ENCODE measurements at regions not wholly inside any gene's neighbourhood (a gene's known extent, or its start where the extent isn't known, plus 50 kb on each side); places are given as distances from the start of the nearest gene placed in this dataset.

DNA sequence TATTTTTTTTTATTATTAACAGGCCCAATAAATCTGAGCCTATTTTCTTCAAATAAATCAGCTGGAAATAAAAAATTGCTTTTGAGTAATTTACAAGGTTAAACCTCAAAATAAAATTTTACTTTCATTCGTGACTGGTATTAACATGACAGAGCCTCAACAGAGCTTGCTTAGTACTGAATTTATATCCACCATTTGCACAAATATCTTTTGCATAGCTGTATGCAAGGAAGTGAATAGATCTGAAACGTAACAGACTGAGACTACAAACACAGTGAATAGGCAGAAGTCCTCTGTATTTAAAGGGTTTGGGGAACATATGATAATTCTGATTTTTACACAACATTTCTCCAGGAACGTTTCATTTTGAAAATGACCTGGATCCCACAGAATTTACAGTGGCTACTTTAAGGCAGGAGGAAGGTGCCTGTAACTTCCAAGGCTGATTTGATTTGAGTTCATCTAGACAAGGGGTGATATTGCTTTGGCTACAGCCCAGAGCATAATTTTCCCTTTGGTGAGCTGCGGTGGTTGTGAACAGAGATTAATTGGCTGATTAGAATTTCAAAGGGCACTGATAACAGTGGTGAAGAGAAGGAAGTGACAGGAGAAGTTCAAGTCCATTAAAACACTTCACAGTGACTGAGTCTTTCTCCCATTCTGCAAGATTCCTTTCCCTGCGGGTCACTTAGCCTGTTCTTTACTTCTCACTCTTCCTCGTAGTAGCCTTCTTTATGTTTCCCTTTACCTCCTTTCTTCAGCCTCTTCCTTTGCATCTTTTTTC, 121.2 kb upstream of the SASH1 start:
- no peak for DNase-seq

DNA sequence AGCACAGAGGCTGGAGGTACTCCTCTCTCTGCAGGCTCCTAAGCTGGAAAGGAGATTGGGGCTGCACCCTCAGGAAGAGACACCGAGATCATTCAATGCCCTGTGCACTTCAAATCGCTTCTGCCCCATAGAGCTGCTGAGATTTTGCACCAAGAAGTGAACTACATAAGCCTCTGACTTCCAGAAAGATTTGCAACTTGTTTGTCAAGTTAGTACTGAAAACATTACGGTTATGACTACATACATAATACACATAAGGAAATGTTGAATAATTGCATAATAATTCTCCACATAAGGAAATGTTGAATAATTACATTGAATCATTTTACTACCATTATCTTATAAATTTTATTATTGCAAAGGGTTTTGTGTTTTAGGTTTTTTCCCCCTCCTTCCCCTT, 120.3 kb upstream of the SASH1 start:
- DNase-seq: no peak

DNA sequence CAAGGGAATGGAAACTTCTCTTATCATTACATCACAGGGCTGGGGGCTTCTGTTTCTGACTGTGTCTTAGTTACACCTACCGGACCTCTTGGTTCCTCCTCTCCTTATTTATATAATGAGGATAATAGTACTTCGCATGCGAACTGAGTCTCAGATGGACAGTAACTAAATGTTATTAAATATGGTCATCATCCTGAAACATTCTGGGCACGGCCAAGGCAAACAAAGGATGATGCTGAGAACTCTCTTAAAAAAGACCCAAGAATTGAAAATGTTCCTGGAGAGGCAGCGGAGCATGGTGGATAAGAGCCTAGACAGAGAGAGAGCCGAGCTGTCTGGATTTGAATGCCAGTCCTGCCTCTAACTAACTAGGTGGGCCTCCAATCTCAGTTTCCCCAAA, 119.8 kb upstream of the SASH1 start:
- DNase-seq: no peak

DNA sequence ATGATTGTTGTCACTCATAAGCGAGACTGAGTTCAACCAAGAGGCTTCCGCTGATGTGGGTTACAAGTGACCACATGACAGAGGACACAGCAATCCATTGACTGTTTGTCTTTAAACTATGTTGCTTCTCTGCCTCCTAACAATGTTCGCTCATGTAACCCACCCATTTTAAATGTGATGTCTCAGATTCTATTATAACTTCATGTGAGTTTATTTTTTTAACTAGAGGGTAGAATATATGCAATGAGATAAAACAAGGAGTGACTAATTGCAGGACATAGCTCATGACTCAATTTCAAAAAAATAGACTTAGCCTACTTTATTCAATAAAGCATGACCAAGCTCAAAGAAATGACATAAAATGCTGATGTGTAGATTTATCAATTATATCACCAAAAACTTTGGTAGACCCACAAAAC, 119.2 kb upstream of the SASH1 start:
- DNase-seq: no peak

DNA sequence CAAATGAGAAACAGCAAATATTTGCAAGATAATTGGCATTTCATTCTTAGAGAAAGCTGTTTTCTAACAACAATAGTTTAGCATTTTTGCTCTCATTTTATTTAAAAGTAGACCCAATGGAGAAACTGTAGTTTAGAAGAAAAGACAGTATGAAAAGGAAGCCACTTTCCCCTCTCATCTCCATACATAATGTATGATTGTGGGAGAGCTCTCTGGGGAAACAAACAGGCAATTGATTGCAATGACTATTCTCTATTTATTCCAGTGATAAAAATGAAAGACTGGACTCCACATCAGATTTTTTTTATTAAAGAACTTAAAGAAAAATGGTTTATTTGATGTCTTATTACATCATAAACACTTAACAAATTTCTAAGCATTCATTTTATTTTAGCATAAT, 116.8 kb upstream of the SASH1 start:
- DNase-seq: no peak

DNA sequence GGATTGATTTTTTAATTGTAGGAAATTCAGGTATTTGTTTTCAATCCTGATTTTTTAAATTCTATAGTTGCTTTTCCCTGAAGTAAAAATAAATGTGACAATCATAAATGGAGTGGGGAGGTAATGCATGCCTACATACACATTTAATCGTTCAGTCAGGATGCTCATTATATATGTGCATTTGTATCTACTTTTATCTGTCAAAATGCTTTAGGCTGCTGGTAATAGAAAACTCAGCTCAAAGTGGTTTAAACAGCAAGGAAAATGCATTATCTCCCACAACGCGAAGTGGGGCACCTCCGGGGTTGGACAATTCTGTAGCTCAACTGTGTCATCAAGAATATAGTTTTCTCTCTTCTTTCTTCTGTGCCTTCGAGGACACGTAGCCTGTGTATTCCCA, 116.4 kb upstream of the SASH1 start:
- no peak for DNase-seq

DNA sequence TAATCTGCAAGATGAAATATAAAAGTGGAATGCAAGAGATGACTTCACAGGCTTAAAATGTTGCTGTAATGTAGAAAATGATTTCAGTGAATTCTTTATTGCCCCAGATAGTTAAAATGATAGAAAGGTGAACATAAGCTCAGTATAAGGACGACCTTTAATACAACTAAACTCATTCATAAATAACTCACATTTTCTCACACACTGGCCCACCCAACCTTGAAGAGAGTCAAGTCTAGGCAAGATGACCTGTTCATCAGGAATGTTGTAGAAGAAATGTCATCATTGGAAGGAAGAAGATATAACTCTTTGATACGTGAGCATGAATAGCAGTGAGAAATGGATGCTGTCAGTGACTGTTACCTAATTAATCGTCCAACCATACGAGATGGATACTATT, 111.1 kb upstream of the SASH1 start:
- DNase-seq: no peak

DNA sequence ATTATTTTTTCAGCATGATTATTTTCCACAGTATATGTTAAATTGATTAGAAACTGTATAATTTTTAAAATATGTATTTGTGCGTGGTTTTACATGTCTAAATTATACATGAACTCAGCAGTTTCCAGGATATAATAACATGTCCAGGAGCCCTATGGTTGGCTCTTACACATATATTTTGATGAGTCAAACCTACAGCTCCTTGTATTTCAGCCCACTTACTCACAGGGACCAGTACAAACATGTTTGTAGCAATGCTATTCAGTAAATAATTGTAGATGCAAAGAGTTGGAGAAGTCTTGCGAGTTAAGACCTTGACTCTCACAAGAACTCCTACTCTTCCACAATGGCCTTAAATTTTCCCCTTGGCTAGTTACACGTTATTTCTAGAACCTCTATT, 107.2 kb upstream of the SASH1 start:
- DNase-seq: no peak

DNA sequence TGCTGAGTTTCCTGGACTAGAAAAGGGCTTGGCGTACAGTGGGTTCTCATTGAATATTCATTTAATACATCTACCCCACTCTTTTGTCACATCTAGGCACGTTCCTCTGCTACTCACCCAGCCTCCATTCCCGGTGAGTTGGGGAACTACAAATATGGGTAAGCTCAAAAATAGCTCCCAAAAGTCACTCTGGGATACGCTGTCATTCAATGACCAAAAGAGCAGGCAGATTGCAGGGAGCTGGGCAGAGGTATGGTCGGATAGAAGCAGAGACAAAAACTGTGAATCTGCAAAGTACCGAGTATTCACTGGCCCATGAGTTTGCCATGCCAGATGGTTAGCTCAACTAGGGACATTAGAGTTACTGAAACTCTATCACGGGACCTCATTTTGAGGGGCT, 103.9 kb upstream of the SASH1 start:
- no peak for DNase-seq

DNA sequence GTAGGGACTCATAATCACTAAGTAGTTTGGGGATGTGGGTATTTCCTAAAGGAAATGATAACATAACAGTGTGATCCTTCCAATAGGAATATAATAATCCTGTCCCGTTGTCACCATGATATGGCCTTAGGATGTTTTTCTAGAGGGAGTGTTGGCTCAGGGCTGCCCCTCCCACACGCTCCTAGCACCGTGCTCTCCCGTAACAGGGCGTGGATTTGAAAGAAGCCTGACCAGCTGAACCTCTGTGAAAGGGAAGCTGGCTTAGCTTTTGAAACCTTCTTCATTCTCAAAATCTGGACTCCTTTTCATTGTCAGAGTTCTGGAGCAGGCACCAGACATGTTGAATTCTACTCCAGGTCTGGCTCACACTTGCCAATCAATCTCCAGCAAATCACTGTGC, 103.4 kb upstream of the SASH1 start:
- no peak for DNase-seq

DNA sequence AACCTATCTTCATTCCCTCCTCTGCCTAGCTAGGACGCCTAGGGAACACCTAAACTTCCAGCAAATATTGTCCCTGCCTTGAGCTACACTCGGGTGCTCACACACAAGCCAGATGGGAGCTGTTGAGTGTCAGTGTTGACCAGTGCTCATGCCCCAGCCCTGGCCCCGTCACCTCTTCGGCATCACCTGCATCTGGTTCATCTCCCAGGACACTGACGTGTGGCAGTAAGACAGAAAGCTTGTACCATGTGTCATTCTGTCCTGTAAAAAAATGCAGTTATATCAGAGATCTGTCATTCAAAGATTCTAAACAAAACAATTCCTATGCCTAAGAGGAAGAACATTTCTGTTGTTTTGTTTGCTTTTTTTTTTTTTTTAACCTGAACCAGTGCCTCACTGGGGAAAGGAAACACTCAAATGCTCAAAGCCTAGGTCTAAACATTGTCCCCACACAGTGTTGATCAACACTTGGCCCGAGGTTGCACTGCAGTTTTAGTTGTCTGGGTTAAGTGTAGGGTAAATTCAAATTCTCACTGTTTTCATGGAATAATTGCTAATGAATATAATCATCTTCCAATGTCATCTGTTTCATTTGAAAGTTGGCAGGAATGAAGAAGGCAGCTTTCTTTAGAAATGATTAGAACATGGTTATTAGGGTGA, 102.7 kb upstream of the SASH1 start:
- DNase-seq: no peak

DNA sequence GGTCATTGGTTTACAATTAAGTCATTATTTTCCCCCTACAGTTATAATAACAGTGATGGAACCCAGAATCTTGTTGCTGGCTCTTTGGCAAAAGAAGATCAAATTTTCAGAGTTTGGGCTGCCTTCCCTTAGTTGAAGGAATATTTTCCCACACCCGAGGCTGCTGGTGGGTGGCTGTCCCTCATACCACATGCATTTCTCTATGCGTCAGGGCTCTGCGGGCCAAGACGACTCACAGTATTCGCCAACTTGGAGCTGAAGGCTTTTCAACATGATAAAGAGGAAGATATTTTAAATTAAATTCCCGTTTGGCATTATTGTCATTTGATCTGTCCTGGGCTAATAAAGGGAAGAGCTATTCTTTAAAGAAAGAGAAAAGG, 102.2 kb upstream of the SASH1 start:
- DNase-seq: no peak

DNA sequence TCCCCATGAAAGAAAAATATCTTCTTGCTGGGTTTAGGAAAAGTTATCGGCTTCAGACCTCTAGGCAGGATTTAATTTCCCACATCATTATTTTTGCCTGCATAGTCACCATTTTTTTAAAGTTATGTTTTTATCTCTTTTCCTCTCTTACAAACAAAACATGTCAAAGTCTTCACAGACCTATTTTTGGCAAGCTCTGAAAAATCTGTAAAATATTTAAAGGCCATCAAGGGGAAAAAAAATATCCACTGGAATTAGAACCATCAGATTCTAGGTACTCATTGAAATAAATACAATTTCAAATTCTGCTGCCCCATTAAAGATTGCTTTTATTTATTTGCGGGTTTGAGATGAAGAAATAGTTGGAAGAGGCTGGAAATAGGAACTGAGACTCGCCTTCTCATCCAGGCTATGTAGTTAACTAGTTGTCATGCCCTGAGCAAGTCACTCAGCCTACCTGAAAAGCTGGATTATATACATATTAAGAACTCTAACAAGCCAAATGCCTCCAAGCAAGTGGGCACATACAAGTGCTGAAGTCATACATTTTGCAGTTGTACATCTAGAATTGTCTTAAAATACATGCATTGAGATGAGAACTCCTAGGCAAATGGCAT, 101.7 kb upstream of the SASH1 start:
- no peak for DNase-seq

DNA sequence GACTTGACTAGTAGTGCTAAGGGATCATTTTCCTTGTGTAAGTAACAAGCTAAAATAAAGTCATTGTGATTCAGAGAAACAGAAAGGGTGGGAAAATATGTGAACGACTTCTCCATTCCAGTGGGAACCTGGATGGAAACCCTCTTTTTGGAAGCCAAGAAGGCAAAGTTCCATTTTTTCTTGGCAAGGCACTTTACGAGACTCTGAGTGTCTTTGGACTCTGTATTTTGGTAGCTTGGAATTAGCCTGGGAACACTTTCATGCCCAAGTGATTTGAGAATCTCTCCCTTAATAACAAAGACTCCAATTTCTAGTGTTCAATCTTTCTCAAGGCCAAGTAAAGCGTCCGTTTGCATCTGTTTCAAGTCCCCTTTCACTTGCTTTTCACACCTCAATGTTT, 100.5 kb upstream of the SASH1 start:
- no peak for DNase-seq

DNA sequence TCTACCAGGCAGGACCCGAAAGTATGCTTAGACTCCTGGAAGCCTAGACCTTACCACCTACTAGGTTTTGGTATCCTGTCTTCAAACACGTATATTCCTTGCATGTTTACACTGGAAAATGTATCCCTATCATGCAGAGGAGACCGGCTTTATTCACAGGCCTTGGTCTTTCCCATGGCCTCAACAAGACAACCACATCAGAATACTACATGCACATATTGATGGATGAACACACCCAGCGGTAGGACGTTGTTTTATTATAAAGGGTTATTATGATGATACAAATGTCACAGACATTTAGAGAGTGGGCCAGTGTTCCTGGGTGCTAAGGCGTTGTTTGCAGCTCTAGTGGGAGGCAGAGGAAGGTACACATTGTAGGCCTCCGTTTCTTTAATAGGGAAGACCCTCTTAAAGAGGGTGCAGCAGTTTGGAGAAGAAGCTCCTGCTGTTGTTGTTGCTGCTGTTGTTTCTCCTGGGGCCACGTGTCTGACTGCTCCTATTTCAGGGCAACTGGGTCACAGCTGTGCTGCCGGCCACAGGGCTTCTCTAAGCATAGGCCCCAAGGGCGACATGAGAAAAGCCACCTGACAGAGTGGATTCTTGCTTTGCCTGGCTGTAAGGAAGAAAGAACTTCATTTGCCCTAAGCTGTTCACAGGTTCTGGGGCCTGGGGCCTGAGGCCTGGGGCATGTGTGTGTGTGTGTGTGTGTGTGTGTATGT, 98.3 kb upstream of the SASH1 start:
- no peak for DNase-seq

DNA sequence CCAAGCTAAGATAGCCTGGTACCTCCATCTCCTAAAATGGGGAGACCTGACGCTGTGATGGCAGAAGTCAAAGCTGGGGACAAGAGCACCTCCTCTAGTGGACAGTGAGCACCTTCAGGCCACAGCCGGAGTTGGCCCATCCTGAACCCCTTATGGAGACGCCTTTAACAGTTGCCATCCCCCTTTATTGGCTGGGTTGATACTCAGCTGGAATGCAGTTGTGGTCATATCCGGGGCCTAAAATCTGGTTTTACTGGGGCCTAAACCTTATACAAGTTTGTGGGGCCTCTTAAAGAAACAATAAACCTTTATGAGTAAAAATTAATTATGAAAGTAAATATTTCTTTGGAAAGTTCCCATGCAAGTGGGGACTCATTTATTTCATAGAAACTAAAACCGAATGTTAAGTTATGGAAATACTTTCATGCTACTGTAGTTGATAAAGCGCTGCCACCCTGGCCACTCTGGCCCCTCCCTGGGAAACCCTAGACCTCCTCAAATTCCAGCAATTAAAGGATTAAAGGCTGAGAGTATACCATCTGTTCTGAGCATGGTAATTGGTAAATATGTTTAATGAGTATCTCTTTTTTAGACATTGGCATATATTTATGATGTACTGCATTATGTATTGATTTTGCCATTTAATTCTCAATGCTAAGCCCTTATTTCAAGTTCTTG, 95.1 kb upstream of the SASH1 start:
- DNase-seq: no peak

DNA sequence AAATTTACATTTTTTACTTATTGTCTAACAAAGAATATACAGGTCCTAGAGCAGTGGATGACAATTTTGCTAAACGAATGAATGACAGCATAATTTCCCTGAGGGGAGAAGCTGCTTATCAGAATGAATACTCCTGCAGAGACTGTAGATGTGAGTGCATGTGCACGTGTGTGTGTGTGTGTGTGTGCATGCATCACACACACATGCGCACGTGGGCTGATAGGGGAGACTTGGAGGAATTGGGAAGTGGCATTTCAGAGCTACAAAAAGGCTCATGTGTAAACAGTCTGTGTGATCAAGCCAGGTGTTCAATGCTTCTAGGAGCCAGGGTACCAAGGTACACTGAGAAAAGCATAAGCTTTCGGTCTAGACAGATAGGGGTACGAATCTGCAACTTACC, 93.5 kb upstream of the SASH1 start:
- DNase-seq: no peak

DNA sequence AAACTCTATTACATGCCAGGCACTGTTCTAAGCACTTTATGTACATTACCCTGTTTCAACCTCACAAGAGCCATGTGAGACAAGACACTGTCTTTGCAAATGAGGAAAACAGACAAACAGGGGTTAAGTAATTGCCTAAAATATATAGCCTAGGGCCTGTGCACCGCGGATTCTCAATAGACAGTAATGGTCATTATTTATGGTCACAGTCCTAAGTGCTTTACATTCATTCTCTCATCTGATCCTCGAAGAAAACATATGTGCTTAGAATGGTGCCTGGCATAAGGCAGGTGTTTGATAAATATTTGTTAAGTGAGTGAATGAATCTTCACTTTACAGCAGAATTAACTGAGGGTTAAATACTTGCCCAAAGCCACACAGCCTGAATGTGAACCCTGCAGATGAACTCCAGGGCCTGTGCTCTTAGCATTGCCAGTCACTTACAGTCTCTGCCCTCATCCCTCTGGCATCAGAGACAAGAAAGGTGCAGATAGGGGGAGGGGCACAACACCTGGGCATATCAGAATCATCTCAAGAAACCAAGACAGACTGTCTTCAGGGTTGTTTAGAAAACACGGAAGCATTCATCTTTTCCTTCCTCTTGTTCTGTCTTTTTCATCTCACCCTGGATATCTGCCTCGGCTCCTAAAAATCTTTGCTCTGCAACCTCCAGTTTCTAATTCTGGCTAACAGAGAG, 92.8 kb upstream of the SASH1 start:
- no peak for DNase-seq

DNA sequence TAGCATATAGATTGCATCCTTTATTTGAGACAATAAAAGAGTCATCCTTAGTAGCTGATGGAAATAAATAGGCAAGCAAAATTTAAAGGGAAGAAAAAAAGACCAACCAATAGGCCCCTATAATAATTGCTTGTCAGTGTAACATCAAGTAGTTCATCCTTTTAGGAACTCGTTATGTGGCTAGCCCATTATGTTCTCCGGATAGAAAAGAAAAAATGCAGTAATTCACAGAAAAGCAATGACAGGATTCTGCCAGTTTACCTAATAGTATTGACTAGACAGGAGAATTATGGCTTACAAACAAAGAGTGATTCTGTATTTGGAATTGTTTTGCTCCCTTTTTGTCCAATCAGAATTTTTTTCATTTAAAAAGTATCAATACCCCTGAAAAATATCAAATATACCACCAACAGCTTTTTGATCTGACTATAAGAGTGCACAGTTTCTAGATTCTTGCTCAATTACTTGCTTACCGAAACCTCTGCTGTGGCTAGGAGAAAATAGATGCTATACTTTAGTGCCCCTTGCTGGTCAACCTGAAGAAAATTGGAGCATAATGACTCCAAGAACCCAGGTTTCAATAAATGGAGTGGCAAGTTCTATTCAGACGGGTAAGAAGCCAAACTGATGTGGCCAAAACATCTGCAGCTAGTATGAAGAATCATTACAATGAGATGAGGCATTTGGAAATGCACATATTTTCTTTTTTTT, 91.5 kb upstream of the SASH1 start:
- no peak for DNase-seq

DNA sequence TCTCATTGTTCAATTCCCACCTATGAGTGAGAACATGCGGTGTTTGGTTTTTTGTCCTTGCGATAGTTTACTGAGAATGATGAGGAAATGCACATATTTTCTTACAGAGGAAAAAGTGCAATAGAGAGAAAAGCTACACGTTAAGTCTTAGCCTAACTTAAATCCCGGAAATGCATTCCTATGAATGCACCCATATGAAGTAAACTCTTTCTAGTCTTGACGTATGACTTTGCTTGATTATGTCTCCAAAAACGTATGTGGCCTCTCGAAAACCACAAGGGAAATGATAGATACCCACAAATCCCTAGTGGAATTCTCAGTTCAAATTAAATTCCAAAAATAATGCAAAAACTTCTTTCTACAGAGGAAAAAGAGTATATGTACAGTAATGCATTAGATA, 90.7 kb upstream of the SASH1 start:
- DNase-seq: no peak

DNA sequence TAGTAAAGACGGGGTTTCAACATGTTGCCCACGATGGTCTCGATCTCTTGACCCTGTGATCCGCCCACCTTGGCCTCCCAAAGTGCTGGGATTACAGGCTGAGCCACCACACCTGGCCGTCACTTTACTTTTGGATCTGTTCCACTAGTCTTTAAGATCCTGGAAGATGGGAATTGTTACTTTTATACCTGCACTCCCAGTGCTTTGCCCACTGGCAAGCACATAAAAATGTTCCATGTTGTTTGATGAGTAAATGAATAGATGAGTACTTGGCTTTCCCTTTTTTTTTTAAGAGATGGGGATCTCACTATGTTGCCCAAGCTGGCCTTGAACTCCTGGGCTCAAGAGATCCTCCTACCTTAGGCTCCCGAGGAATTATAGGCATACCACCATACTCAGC, 84.8 kb upstream of the SASH1 start:
- DNase-seq: no peak

DNA sequence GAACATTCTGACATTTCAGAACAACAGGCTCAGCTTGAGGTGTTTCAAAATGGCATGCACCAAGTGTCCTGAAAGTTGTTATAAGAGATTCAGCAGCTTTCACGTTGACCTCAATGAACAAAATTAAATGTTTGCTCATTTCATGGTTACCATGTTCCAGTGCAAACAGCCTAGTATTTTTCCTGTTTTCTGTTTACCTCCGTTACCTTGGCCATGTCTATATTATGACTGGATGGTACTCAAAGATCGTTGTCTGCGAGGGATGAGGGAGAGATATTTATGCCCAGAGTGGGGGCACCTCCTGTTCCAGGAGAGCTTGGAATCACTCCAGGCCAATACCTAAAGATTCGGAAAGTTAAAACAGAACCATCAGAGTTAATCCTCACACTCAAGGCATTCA, 83.8 kb upstream of the SASH1 start:
- no peak for DNase-seq

All from stimulated activated CD4-positive, alpha-beta T cell treated with anti-CD3 and anti-CD28 coated beads, Interleukin-15, amount 100 ng/mL, for 24 hours (primary cell).